ENCODE measurements at regions not wholly inside any gene's neighbourhood (a gene's known extent, or its start where the extent isn't known, plus 50 kb on each side); places are given as distances from the start of the nearest gene placed in this dataset.

DNA sequence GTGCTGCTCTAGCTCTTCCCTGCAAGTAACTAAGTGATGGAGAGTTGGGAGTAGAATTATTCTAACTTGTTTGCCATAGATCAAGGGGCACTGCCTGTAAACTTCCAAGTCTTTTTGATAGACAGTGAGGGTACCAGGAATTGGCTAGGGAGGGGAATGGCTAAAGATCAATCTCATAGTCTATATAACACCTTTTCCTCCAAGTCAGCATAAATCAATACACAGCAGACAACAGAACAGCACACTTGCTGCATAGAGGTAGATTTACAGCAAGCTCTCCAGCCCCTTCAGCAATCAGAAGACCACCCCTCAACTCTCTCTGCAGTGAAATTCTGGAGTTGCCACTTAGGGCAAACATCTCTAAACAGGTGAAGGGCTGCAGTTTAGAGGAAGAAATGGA is 643.5 kb upstream of the KLF4 start:
- H3K4me1 Mint-ChIP-seq (ENCODE audit: low read depth): no peaks in the 10 kb centered on the region
- no peak overlapping the region for H3K4me3 Mint-ChIP-seq
- H3K27me3 Mint-ChIP-seq: peaks cover 2% of the 10 kb centered on the region
- no peak overlapping the region for H3K27ac Mint-ChIP-seq
- H3K9me3 Mint-ChIP-seq (ENCODE audit: low read depth): peaks cover 5% of the 10 kb centered on the region
- H3K36me3 Mint-ChIP-seq: no peaks in the 10 kb centered on the region

DNA sequence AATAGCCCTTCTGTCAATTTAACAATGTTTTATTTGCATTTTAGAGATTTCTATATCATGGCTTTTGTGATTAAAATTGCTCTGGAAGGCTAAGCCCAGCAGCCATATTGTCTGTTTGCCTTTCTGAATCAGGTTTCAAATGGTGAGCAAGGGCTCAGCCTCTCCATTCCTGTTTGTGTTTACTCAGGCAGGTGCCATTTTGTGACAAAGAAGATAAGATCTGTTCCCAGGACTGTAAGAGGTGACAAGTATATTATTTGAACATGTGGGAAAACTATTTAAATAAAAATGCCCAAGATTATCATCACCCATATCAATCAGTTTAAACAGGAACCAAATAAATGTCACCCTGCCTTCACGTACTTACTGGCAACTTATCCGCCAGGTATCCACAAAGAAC is 641.3 kb upstream of the KLF4 start:
- Mint-ChIP-seq H3K9me3 (ENCODE audit: low read depth) (no peaks in the 10 kb centered on the region), H3K27ac (no peak overlapping the region), H3K27me3 (no peaks in the 10 kb centered on the region), H3K36me3 (no peaks in the 10 kb centered on the region), H3K4me3 (no peak overlapping the region), H3K4me1 (ENCODE audit: low read depth) (no peaks in the 10 kb centered on the region)

GRCh38 chr9:108125625-108126024 is 636.1 kb upstream of the KLF4 start:
- H3K27me3 Mint-ChIP-seq: no peaks in the 10 kb centered on the region
- no peak overlapping the region for H3K27ac Mint-ChIP-seq
- no peak overlapping the region for H3K4me3 Mint-ChIP-seq
- H3K4me1 Mint-ChIP-seq (ENCODE audit: low read depth): no peaks in the 10 kb centered on the region
- peaks cover 13% of the 10 kb centered on the region for H3K9me3 Mint-ChIP-seq (ENCODE audit: low read depth)
- H3K36me3 Mint-ChIP-seq: no peaks in the 10 kb centered on the region

GRCh38 chr9:108119530-108120113 is 630.1 kb upstream of the KLF4 start:
- Mint-ChIP-seq H3K27me3 (no peaks in the 10 kb centered on the region), H3K36me3 (no peaks in the 10 kb centered on the region), H3K27ac (no peak overlapping the region), H3K4me3 (no peak overlapping the region), H3K9me3 (ENCODE audit: low read depth) (peaks cover 15% of the 10 kb centered on the region), H3K4me1 (ENCODE audit: low read depth) (no peaks in the 10 kb centered on the region)

GRCh38 chr9:108117795-108118194 is 628.2 kb upstream of the KLF4 start:
- no peaks in the 10 kb centered on the region for H3K36me3 Mint-ChIP-seq
- no peaks in the 10 kb centered on the region for H3K27me3 Mint-ChIP-seq
- H3K27ac Mint-ChIP-seq: no peak overlapping the region
- H3K4me1 Mint-ChIP-seq (ENCODE audit: low read depth): no peaks in the 10 kb centered on the region
- H3K4me3 Mint-ChIP-seq: no peak overlapping the region
- peaks cover 11% of the 10 kb centered on the region for H3K9me3 Mint-ChIP-seq (ENCODE audit: low read depth)

GRCh38 chr9:108117306-108117705 is 627.7 kb upstream of the KLF4 start:
- Mint-ChIP-seq H3K9me3 (ENCODE audit: low read depth) (peaks cover 11% of the 10 kb centered on the region), H3K27me3 (no peaks in the 10 kb centered on the region), H3K36me3 (no peaks in the 10 kb centered on the region), H3K4me3 (no peak overlapping the region), H3K27ac (no peak overlapping the region), H3K4me1 (ENCODE audit: low read depth) (no peaks in the 10 kb centered on the region)

- H3K4me3 Mint-ChIP-seq: no peak overlapping the region
- no peak overlapping the region for H3K27ac Mint-ChIP-seq
- H3K36me3 Mint-ChIP-seq: no peaks in the 10 kb centered on the region
- H3K27me3 Mint-ChIP-seq: peaks cover 1% of the 10 kb centered on the region
- H3K4me1 Mint-ChIP-seq (ENCODE audit: low read depth): no peaks in the 10 kb centered on the region
- H3K9me3 Mint-ChIP-seq (ENCODE audit: low read depth): peaks cover 8% of the 10 kb centered on the region
These were observed 624.0 kb upstream of the KLF4 start for GRCh38 chr9:108113596-108113995.

- Mint-ChIP-seq H3K27ac (no peak overlapping the region), H3K9me3 (ENCODE audit: low read depth) (peaks cover 4% of the 10 kb centered on the region), H3K27me3 (peaks cover 1% of the 10 kb centered on the region), H3K4me1 (ENCODE audit: low read depth) (no peaks in the 10 kb centered on the region), H3K4me3 (no peak overlapping the region), H3K36me3 (no peaks in the 10 kb centered on the region)
These were observed 620.5 kb upstream of the KLF4 start for GRCh38 chr9:108109927-108110690.

DNA sequence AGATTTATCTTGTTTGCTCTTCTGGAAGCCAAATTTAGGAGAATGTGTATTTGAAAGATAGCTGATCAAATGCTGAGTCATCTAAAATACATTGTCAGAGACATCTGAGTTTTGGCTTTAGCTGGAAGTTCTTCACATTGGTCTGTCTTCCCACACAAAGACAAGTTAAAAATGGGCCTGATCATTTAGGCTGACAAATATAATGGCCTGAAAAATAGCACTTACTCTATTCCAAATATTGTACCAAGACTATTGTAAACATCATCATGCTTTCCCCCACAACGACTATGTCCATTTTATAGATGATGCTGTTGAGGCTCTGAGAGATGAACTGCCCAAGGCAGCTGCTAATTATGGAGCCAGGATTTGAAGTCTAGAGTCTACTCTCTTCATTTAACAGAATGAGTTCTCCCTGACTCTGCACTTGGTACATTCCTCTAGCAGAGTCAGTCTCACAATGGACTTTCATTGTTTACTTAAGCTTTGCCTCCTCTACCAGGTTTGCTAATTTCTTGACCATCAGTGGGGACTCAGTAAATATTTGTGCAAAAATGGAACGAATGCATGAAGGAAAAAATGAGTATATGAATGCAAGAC is 619.4 kb upstream of the KLF4 start:
- Mint-ChIP-seq H3K36me3 (no peaks in the 10 kb centered on the region), H3K27ac (no peak overlapping the region), H3K4me1 (ENCODE audit: low read depth) (no peaks in the 10 kb centered on the region), H3K27me3 (peaks cover 1% of the 10 kb centered on the region), H3K4me3 (no peak overlapping the region), H3K9me3 (ENCODE audit: low read depth) (peaks cover 4% of the 10 kb centered on the region)

GRCh38 chr9:108108280-108108851 is 618.8 kb upstream of the KLF4 start:
- Mint-ChIP-seq H3K4me3 (no peak overlapping the region), H3K36me3 (no peaks in the 10 kb centered on the region), H3K27ac (no peak overlapping the region), H3K27me3 (peaks cover 1% of the 10 kb centered on the region), H3K4me1 (ENCODE audit: low read depth) (no peaks in the 10 kb centered on the region), H3K9me3 (ENCODE audit: low read depth) (no peaks in the 10 kb centered on the region)

DNA sequence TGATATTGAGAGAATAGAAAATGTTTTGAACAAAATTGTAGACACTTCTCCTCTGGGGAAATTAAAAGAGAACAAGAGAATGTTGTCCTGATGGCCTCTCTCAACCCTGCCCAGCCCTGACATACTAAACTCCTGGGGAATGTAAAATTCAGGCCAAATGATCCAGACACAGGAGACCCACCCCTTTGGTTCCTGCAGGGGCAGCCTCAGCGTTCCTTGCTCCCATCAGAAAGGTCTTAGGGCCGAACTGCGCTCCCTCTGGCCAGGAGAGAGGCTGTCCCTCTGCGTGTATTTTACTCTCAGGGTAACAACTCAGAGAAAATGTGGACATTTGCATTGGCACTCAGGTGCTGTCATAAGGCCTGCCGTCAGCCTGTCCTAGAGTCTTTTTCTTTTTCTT is 616.3 kb upstream of the KLF4 start:
- H3K36me3 Mint-ChIP-seq: no peaks in the 10 kb centered on the region
- H3K4me1 Mint-ChIP-seq (ENCODE audit: low read depth): no peaks in the 10 kb centered on the region
- H3K4me3 Mint-ChIP-seq: no peak overlapping the region
- H3K9me3 Mint-ChIP-seq (ENCODE audit: low read depth): no peaks in the 10 kb centered on the region
- H3K27me3 Mint-ChIP-seq: peaks cover 1% of the 10 kb centered on the region
- H3K27ac Mint-ChIP-seq: no peak overlapping the region

GRCh38 chr9:108104991-108105390 is 615.4 kb upstream of the KLF4 start:
- Mint-ChIP-seq H3K27ac (no peak overlapping the region), H3K36me3 (no peaks in the 10 kb centered on the region), H3K4me1 (ENCODE audit: low read depth) (no peaks in the 10 kb centered on the region), H3K4me3 (no peak overlapping the region), H3K27me3 (no peaks in the 10 kb centered on the region), H3K9me3 (ENCODE audit: low read depth) (no peaks in the 10 kb centered on the region)

- Mint-ChIP-seq H3K27ac (no peak overlapping the region), H3K36me3 (no peaks in the 10 kb centered on the region), H3K4me3 (no peak overlapping the region), H3K9me3 (ENCODE audit: low read depth) (no peaks in the 10 kb centered on the region), H3K4me1 (ENCODE audit: low read depth) (no peaks in the 10 kb centered on the region), H3K27me3 (no peaks in the 10 kb centered on the region)
These were observed 613.6 kb upstream of the KLF4 start for GRCh38 chr9:108103046-108103693.

DNA sequence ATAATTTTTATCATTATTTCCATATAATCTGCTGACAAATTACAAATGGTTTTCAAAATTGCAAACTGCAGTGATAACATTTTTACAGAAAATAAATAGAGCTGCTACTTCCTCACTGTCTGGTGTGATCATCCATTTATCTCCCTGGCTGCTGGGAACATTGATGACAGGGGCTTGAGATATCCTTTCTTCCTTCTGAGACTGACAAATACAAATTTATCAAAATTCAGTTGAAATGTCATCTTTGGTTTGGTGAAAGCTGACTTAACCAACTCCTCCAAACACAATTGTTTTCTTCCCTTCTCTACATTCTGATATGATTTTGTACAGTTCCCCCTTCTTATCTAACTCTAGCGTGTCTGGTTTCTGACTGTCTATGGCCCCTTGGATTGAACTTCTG is 611.8 kb upstream of the KLF4 start:
- Mint-ChIP-seq H3K27me3 (no peaks in the 10 kb centered on the region), H3K36me3 (no peaks in the 10 kb centered on the region), H3K27ac (no peak overlapping the region), H3K9me3 (ENCODE audit: low read depth) (no peaks in the 10 kb centered on the region), H3K4me1 (ENCODE audit: low read depth) (no peaks in the 10 kb centered on the region), H3K4me3 (no peak overlapping the region)

GRCh38 chr9:108100571-108100970 is 611.0 kb upstream of the KLF4 start:
- Mint-ChIP-seq H3K9me3 (ENCODE audit: low read depth) (no peaks in the 10 kb centered on the region), H3K36me3 (no peaks in the 10 kb centered on the region), H3K4me1 (ENCODE audit: low read depth) (no peaks in the 10 kb centered on the region), H3K27me3 (no peaks in the 10 kb centered on the region), H3K4me3 (no peak overlapping the region), H3K27ac (no peak overlapping the region)

All from activated naive CD8-positive, alpha-beta T cell (primary cell).